VCaP (cell line): ENCODE measurements at regions not wholly inside any gene's neighbourhood (a gene's known extent, or its start where the extent isn't known, plus 50 kb on each side); places are given as distances from the start of the nearest gene placed in this dataset.
A peak's percentile ranks its signal among the peaks of the same experiment; 100 is the strongest.
"Not testable (repeated sequence)": the region's sequence is repeated elsewhere in the genome, so short reads cannot be mapped to it uniquely, and the experiment has no call there.

Experiments used
- H3K27ac ChIP-seq: fragments of 450-650 bp; 2 replicates; pipeline ENCODE4 v1.5.1; 2017
- CTCF ChIP-seq: fragments of 450-650 bp; conservative IDR thresholded peaks from 2 replicates; pipeline ENCODE4 v1.5.1; 2017; ENCODE audit warnings: mild to moderate bottlenecking, moderate library complexity

- no peak for TF ChIP-seq CTCF
- H3K27ac ChIP-seq: no peak overlapping the region
These were observed 509.2 kb downstream of the CSNK1G3 start for GRCh38 chr5:124021066-124021641.

GRCh38 chr5:124017321-124017720 lies 505.3 kb downstream of the CSNK1G3 start:
- not testable (repeated sequence) for H3K27ac ChIP-seq

GRCh38 chr5:124007675-124008398 lies 495.9 kb downstream of the CSNK1G3 start:
- TF ChIP-seq CTCF: no peak
- no peak overlapping the region for H3K27ac ChIP-seq

DNA sequence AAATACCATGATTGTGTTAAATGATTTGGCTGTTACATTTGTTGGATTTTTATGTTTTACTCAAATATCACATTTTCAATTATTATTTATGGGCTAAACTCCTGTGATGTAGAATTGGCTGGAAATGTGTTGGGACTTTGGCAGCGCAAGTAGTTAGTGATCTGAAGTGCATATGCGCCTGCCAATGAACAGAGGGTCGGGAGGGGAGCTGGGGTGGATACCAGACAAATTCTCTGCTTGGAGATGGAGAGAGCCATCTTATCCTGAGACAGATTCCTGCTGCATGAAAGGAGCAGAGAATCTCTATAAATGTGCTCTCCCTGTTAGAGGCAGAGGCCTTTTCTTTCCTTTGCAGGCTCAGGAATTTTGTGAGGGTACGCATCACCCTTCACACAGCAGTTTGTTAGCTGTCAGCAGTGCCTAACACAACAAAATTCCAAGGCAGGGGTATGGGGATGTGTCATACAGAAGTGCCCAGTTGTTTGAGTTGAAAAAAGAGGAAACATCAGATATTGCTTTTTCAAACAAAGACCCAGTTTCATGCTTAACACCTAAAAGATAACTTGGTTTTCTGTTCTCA lies 489.1 kb downstream of the CSNK1G3 start:
- H3K27ac ChIP-seq: peak overlapping the region; percentile 9; the same call in 1 of the 2 replicates
- no peak for TF ChIP-seq CTCF

- TF ChIP-seq CTCF: no peak
- H3K27ac ChIP-seq: peak overlapping the region; percentile 9; the same call in 1 of the 2 replicates
These were observed 488.6 kb downstream of the CSNK1G3 start for GRCh38 chr5:124000538-124000937.

DNA sequence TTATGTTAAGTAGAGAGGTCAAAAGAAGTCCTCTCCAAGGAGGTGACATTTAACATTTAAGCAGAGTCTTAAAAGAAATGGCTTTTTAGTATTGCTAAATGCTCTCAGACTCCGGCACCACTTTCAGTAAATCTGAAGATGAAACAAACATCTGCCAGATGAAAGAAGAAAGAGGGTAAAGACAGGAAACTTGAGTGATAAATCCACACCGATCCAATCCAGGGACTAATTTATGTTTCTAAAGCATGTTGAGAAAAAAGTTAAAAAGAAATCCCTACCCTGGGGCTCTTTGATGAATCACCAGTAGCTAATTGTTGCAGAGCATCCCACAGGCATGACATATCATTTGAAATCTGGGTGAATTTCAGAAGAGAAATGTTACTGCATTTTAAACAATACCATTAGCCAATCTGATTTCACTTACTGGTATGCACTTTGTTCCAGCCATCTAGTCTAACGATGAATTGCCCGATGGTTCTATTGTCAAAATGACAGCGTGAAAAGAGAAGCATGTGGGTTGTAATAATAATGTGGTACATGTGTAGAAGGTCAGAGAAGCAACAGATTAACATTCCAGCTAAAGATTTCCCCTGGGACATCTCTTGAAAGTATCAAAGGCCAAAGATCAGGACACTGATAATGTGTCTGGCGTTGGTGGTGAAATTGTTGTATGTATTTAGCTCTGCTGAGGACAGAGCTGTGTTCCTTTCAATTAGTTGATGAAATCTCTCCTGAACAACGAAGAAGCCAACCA lies 485.7 kb downstream of the CSNK1G3 start:
- no peak for TF ChIP-seq CTCF
- H3K27ac ChIP-seq: no peak overlapping the region

DNA sequence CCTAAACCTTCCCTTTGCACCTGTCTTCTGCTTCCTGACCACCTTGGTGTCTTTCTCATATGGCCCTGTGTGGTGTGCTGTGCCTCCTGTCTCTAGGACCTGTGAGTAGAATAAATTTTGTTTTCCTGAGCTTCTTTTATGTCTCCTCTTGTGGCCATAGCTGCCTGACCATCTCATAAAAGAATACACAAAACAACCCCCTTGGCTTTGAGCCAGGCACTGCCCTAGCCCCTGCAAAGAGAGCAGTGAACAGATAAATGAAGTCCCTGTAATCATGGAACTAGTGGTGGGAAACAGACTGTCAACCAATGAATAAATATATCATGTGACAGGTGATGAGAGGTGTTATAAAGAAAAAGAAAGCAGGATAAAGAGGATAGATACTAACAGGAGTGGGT lies 485.1 kb downstream of the CSNK1G3 start:
- TF ChIP-seq CTCF: no peak

More for the DNA sequence above, 485.1 kb downstream of the CSNK1G3 start:
- no peak overlapping the region for H3K27ac ChIP-seq
